HUES64 (cell line): ENCODE measurements at regions not wholly inside any gene's neighbourhood (a gene's known extent, or its start where the extent isn't known, plus 50 kb on each side); places are given as distances from the start of the nearest gene placed in this dataset.

Source experiments
- H3K27ac ChIP-seq: 2 replicates; pipeline ENCODE4 v1.7.0; 2013; ENCODE audit warnings: low read depth, low read length, inconsistent platforms
- H3K27me3 ChIP-seq: 2 replicates; pipeline ENCODE4 v1.6.1; 2013; ENCODE audit warnings: mild to moderate bottlenecking, low read length; ENCODE audit not compliant: insufficient read depth
- H3K36me3 ChIP-seq: 2 replicates; pipeline ENCODE4 v1.6.1; 2013; ENCODE audit warnings: mild to moderate bottlenecking, low read length; ENCODE audit not compliant: insufficient read depth
- H3K4me1 ChIP-seq: 2 replicates; pipeline ENCODE4 v1.6.1; 2013; ENCODE audit warnings: mild to moderate bottlenecking, low read length, moderate library complexity; ENCODE audit not compliant: insufficient read depth
- H3K4me3 ChIP-seq: 2 replicates; pipeline ENCODE4 v1.5.1; 2013; ENCODE audit warnings: mild to moderate bottlenecking, low read length, moderate library complexity
- H3K9ac ChIP-seq: 2 replicates; pipeline ENCODE4 v1.6.1; 2013; ENCODE audit warnings: mild to moderate bottlenecking, low read depth, low read length
- H3K9me3 ChIP-seq: 2 replicates; pipeline ENCODE4 v1.6.1; 2013; ENCODE audit warnings: low read depth, low read length; ENCODE audit not compliant: insufficient read depth
- WGBS: fragments of 150-250, 120-280 bp; methylation state at CpG from one replicate; pipeline ENCODE4 v1.1.7; 2013; ENCODE audit warnings: missing lambda C conversion rate; 5-methylcytosine and 5-hydroxymethylcytosine counted together

GRCh38 chr1:93801471-93801870 lies 77.5 kb downstream of the DNTTIP2 start:
- no peak overlapping the region for H3K9ac ChIP-seq

GRCh38 chr1:93800856-93801255 lies 78.2 kb downstream of the DNTTIP2 start:
- Histone ChIP-seq H3K36me3 (no peaks in the 10 kb centered on the region), H3K9me3 (no peaks in the 10 kb centered on the region)

More at GRCh38 chr1:93801471-93801870, 77.5 kb downstream of the DNTTIP2 start:
- no peaks in the 10 kb centered on the region for H3K36me3 ChIP-seq
- WGBS: 97% methylated on average over 5 of the region's 5 CpGs
- no peaks in the 10 kb centered on the region; the same call in 1 of the 2 replicates for H3K4me1 ChIP-seq
- no peaks in the 10 kb centered on the region for H3K9me3 ChIP-seq
- no peaks in the 10 kb centered on the region for H3K27me3 ChIP-seq
- no peak overlapping the region for H3K4me3 ChIP-seq
- H3K27ac ChIP-seq: no peak overlapping the region

GRCh38 chr1:93798291-93798690 lies 80.7 kb downstream of the DNTTIP2 start:
- 100% methylated on average over 1 of the region's 1 CpG for WGBS
- Histone ChIP-seq H3K9me3 (no peaks in the 10 kb centered on the region), H3K27ac (no peak overlapping the region), H3K36me3 (no peaks in the 10 kb centered on the region), H3K9ac (no peak overlapping the region), H3K27me3 (no peaks in the 10 kb centered on the region), H3K4me1 (no peaks in the 10 kb centered on the region; the same call in 1 of the 2 replicates), H3K4me3 (no peak overlapping the region)

More at GRCh38 chr1:93800856-93801255, 78.2 kb downstream of the DNTTIP2 start:
- Histone ChIP-seq H3K4me3 (no peak overlapping the region), H3K4me1 (no peaks in the 10 kb centered on the region; the same call in 1 of the 2 replicates), H3K27ac (no peak overlapping the region), H3K27me3 (no peaks in the 10 kb centered on the region), H3K9ac (no peak overlapping the region)
- 90% methylated on average over 5 of the region's 5 CpGs for WGBS

GRCh38 chr1:93784538-93784937 lies 94.5 kb downstream of the DNTTIP2 start:
- Histone ChIP-seq H3K36me3 (no peaks in the 10 kb centered on the region), H3K9ac (no peak overlapping the region), H3K4me3 (no peak overlapping the region), H3K27ac (no peak overlapping the region), H3K27me3 (no peaks in the 10 kb centered on the region), H3K9me3 (no peaks in the 10 kb centered on the region), H3K4me1 (peaks cover 7% of the 10 kb centered on the region; the same call in 1 of the 2 replicates)
- 90% methylated on average over 3 of the region's 3 CpGs for WGBS

GRCh38 chr1:93783876-93784275 lies 95.1 kb downstream of the DNTTIP2 start:
- H3K27me3 ChIP-seq: no peaks in the 10 kb centered on the region
- no peaks in the 10 kb centered on the region for H3K36me3 ChIP-seq
- H3K4me1 ChIP-seq: peaks cover 12% of the 10 kb centered on the region; the same call in 1 of the 2 replicates
- H3K9me3 ChIP-seq: no peaks in the 10 kb centered on the region
- H3K4me3 ChIP-seq: no peak overlapping the region
- no peak overlapping the region for H3K9ac ChIP-seq
- no peak overlapping the region for H3K27ac ChIP-seq
- 96% methylated on average over 2 of the region's 2 CpGs for WGBS

GRCh38 chr1:93779540-93780165 lies 98.0 kb upstream of the BCAR3 start:
- no peak overlapping the region for H3K9ac ChIP-seq
- H3K27ac ChIP-seq: peak overlapping the region; percentile 9; the same call in 1 of the 2 replicates
- H3K36me3 ChIP-seq: no peaks in the 10 kb centered on the region
- no peak overlapping the region for H3K4me3 ChIP-seq
- H3K4me1 ChIP-seq: peaks cover 12% of the 10 kb centered on the region; the same call in 1 of the 2 replicates
- 76% methylated on average over 4 of the region's 4 CpGs for WGBS
- no peaks in the 10 kb centered on the region for H3K9me3 ChIP-seq
- no peaks in the 10 kb centered on the region for H3K27me3 ChIP-seq

- H3K27me3 ChIP-seq: no peaks in the 10 kb centered on the region
- WGBS: 94% methylated on average over 2 of the region's 2 CpGs
- no peak overlapping the region for H3K9ac ChIP-seq
- H3K27ac ChIP-seq: no peak overlapping the region
- H3K36me3 ChIP-seq: no peaks in the 10 kb centered on the region
- H3K9me3 ChIP-seq: no peaks in the 10 kb centered on the region
- H3K4me3 ChIP-seq: no peak overlapping the region
- H3K4me1 ChIP-seq: peaks cover 12% of the 10 kb centered on the region; the same call in 1 of the 2 replicates
Measured at GRCh38 chr1:93778457-93778856, 96.8 kb upstream of the BCAR3 start.

- 80% methylated on average over 2 of the region's 2 CpGs for WGBS
- no peaks in the 10 kb centered on the region for H3K9me3 ChIP-seq
- H3K9ac ChIP-seq: no peak overlapping the region
- H3K36me3 ChIP-seq: no peaks in the 10 kb centered on the region
- H3K4me1 ChIP-seq: peaks cover 12% of the 10 kb centered on the region; the same call in 1 of the 2 replicates
- no peak overlapping the region for H3K27ac ChIP-seq
- H3K4me3 ChIP-seq: no peak overlapping the region
- no peaks in the 10 kb centered on the region for H3K27me3 ChIP-seq
Measured at GRCh38 chr1:93777255-93777654, 95.6 kb upstream of the BCAR3 start.

GRCh38 chr1:93776728-93777127 lies 95.1 kb upstream of the BCAR3 start:
- Histone ChIP-seq H3K9ac (no peak overlapping the region), H3K9me3 (no peaks in the 10 kb centered on the region), H3K36me3 (no peaks in the 10 kb centered on the region), H3K27ac (no peak overlapping the region), H3K4me1 (peaks cover 12% of the 10 kb centered on the region; the same call in 1 of the 2 replicates), H3K27me3 (no peaks in the 10 kb centered on the region), H3K4me3 (no peak overlapping the region)
- 95% methylated on average over 3 of the region's 3 CpGs for WGBS

GRCh38 chr1:93775224-93775623 lies 93.6 kb upstream of the BCAR3 start:
- no peak overlapping the region for H3K9ac ChIP-seq

GRCh38 chr1:93774707-93775106 lies 93.1 kb upstream of the BCAR3 start:
- H3K9ac ChIP-seq: no peak overlapping the region
- no peaks in the 10 kb centered on the region for H3K9me3 ChIP-seq
- peaks cover 9% of the 10 kb centered on the region for H3K4me1 ChIP-seq
- H3K27ac ChIP-seq: no peak overlapping the region
- no peaks in the 10 kb centered on the region for H3K36me3 ChIP-seq
- H3K4me3 ChIP-seq: no peak overlapping the region
- H3K27me3 ChIP-seq: no peaks in the 10 kb centered on the region

More at GRCh38 chr1:93775224-93775623, 93.6 kb upstream of the BCAR3 start:
- Histone ChIP-seq H3K36me3 (no peaks in the 10 kb centered on the region), H3K4me3 (no peak overlapping the region), H3K9me3 (no peaks in the 10 kb centered on the region), H3K27me3 (no peaks in the 10 kb centered on the region), H3K27ac (no peak overlapping the region), H3K4me1 (peaks cover 12% of the 10 kb centered on the region; the same call in 1 of the 2 replicates)
- 98% methylated on average over 6 of the region's 6 CpGs for WGBS
